Hepatocyte (in vitro differentiated cells): ENCODE measurements at regions not wholly inside any gene's neighbourhood (a gene's known extent, or its start where the extent isn't known, plus 50 kb on each side); places are given as distances from the start of the nearest gene placed in this dataset.

Experiments used
- EZH2phosphoT487 ChIP-seq: fragments of 200-600 bp; sonication (generic); IDR thresholded peaks from one replicate; pipeline ENCODE4 v1.6.1; 2018; ENCODE audit warnings: antibody characterized with exemption, mild to moderate bottlenecking, low read depth, moderate library complexity; ENCODE audit not compliant: unreplicated experiment, severe bottlenecking
- TF ChIP-seq, protein P1 (sequence below): fragments of 200-600 bp; sonication (generic); IDR thresholded peaks from 2 replicates; pipeline ENCODE4 v1.5.1; 2016; ENCODE audit warnings: antibody characterized with exemption, mild to moderate bottlenecking; ENCODE audit not compliant: poor library complexity

DNA sequence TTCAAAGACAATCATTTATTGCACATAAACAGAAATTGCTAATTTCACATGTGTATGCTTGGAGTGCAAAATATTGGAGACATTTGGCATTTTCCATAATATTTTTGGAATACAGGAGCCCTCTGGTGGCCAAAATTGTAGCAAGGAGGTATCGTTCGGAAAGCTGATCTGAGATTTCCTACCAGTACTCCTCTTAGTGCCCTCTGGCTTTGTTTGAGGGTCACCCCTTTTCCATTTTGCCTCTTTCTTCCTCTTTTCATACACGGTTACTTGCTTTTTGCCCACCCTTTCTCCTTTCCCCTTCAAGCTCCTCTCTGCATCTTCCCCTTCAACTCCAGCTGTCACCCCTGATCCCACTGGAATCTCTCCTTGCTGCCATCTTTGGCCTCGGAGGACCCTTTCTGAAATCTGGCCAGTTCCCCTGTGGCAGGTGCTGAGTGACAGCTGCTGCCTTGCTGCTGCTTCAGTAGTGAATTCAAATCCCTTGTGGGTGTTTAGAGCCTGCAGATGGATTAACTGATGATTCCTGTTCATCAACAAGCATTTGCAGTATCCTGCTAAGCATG lies 164.6 kb upstream of the PARP11 start:
- TF ChIP-seq, protein P1, sequence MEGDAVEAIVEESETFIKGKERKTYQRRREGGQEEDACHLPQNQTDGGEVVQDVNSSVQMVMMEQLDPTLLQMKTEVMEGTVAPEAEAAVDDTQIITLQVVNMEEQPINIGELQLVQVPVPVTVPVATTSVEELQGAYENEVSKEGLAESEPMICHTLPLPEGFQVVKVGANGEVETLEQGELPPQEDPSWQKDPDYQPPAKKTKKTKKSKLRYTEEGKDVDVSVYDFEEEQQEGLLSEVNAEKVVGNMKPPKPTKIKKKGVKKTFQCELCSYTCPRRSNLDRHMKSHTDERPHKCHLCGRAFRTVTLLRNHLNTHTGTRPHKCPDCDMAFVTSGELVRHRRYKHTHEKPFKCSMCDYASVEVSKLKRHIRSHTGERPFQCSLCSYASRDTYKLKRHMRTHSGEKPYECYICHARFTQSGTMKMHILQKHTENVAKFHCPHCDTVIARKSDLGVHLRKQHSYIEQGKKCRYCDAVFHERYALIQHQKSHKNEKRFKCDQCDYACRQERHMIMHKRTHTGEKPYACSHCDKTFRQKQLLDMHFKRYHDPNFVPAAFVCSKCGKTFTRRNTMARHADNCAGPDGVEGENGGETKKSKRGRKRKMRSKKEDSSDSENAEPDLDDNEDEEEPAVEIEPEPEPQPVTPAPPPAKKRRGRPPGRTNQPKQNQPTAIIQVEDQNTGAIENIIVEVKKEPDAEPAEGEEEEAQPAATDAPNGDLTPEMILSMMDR = peak; percentile 83
- no peak for TF ChIP-seq EZH2phosphoT487
